GM21825 (cell line): ENCODE measurements at regions not wholly inside any gene's neighbourhood (a gene's known extent, or its start where the extent isn't known, plus 50 kb on each side); places are given as distances from the start of the nearest gene placed in this dataset.

ENCODE experiments used
- ATAC-seq: cut with Tn5 transposase; IDR thresholded peaks from one replicate; pipeline ENCODE4 v1.9.1; 2021; ENCODE audit warnings: mild to moderate bottlenecking, moderate library complexity; ENCODE audit not compliant: unreplicated experiment

DNA sequence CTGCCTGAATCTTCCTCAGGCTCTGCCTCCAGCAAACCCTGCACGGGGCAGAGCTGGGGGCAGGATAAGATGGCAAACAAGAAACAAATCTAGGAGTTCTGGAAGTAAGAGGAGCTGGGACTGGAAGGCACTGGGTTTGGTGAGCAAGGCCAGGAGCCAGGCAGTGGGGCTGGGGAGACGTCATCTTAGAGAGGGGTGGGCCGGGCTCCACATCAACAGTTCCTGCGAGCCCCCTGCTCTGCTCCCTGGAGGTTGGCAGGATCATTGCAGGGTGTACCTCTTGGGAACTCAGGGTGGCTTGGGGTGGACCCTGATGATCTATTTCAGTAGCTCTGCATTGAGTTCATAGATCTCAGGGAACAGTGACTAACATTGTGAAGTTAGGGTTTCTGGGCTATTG is 87.3 kb upstream of the PRR23E start:
- ATAC-seq, result no peak

DNA sequence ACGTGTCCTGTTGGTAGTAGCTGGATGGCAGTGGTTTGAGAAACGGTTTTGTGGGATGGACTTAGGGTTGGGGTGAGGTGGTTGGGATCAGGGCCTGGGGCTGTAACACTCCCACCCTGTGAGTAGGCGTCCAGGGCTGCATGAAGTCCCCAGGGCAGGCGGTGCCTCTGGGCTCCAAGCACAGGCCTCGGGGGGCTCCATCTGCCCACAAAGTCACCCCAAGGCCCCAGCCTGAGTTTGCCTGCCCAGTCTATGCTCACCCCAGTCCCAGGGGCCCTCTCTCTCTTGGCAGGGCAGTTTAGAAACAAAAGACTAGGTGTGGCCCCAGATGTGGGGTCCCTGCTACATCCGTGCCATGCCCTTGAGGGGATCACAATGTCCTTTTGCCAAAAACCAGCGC is 86.9 kb upstream of the PRR23E start:
- no peak for ATAC-seq

GRCh38 chr3:127106456-127106855 is 86.5 kb upstream of the PRR23E start:
- ATAC-seq, result no peak

- no peak for ATAC-seq
These were observed 85.9 kb upstream of the PRR23E start for GRCh38 chr3:127107002-127107401.

- ATAC-seq, result no peak
These were observed 85.2 kb upstream of the PRR23E start for GRCh38 chr3:127107491-127108375.

DNA sequence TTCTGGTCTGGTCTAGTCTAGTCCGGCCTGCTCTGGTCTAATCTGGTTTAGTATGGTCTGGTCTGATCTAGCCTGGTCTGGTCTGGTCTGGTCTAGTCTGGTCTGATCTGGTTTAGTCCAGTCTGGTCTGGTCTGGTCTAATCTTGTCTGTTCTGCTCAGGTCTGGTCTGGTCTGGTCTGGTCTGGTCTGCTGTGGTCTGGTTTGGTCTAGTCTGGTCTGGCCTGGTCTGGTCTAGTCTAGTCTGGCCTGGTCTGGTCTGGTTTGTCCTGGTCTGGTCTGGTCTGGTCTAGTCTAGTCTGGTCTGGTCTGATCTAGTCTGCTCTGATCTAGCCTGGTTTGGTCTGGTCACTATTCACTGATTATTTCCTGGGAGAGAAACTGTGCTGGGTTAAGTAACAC is 84.1 kb upstream of the PRR23E start:
- no peak for ATAC-seq

DNA sequence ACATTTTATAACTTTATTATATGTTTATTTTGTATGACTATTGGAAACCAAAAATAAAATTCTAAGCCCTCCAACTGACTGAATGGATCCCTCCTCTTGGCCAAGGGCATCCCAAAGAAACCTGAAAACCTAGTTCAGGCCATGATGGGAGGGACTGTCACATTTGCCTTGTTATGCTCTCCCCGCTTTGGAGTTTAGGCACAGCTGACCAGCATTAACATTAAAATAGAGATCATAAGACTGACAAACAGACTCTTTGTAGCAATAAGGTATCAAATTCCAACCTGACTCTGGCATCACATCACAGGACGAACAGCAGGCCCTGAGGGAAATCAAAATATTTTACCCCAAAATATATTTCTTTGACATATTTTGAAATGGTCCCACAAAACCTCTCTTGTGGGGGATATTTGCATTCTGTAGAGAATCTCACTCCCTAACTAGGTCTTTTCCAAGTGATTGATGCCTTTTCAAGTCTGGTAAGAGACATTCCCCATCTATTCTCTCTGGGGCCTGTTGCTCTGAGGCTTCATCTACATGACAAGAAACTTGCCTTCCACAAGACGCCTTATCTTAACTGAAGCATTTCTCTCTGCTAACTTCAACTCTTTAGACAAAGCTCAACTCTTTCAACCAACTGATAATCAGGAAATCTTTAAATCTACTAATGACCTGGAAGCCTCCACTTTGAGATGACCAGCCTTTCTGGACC is 81.8 kb upstream of the PRR23E start:
- no peak for ATAC-seq

- ATAC-seq, result no peak
These were observed 79.9 kb upstream of the PRR23E start for GRCh38 chr3:127112796-127113570.

DNA sequence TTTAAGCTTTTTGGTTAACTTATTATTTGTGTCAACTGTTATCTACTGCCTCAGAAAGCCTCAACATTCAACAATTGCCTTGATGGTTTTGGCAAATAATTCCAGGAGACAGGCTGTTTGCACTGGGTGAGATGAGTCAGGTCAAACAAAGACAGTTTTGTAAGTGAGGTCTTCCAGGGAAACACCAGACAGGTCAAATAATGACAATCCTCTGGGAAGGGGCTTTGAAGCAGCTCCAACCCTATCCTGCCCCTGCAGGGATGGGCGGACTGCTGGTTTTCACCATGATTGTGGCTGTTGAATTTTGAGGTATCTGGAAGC is 79.4 kb upstream of the PRR23E start:
- ATAC-seq, result no peak

- ATAC-seq, result no peak
These were observed 78.4 kb upstream of the PRR23E start for GRCh38 chr3:127114337-127115070.

DNA sequence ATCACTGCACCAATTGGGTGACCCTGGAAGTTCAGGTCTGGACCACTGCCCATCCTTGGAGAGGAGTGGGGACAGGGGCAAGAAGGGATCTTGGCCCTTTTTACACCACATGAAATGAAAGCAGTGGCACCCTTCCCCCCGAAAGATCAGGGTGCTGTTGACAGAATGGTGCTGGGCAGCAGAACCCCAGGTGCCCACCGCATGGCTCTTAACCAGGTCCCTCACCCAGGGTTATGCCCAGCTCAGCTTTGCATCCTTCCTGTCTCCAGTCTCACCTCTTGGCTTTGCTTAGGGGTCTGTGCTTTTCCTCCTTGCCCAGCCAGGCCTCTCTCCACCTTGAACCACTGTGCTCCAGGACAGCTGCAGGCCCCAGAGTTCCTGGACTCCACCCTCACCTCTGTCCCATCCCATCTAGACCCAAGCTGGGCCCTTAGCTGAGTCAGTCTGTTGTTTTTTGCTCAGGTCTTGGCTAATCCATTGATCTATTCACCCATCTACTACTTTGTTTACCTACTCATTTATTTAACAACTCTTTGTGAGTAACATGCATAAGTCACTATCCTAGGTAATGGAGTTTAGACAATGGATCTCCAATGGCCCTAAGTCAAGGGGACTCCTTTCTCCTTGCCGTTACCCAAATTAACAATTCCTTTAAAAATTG is 77.1 kb upstream of the PRR23E start:
- ATAC-seq, result no peak

DNA sequence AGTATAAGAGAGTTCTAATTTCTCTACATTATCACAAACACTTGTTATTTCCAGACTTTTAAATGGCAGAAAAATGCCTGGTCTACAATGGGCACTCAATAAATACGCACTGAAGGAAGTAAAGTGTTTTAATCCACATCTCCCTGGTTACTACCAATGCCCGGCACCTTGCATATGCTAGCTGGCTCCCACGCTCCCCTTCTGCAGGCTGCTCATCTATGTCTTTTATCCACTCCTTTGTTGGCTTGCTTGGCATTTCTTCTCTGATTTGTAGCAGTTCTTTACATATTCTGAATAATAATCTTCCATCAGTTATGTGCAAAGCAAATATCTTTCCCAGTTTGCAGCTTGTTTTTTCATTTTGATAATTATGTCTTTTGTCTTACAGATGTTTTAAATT is 74.6 kb upstream of the PRR23E start:
- no peak for ATAC-seq

DNA sequence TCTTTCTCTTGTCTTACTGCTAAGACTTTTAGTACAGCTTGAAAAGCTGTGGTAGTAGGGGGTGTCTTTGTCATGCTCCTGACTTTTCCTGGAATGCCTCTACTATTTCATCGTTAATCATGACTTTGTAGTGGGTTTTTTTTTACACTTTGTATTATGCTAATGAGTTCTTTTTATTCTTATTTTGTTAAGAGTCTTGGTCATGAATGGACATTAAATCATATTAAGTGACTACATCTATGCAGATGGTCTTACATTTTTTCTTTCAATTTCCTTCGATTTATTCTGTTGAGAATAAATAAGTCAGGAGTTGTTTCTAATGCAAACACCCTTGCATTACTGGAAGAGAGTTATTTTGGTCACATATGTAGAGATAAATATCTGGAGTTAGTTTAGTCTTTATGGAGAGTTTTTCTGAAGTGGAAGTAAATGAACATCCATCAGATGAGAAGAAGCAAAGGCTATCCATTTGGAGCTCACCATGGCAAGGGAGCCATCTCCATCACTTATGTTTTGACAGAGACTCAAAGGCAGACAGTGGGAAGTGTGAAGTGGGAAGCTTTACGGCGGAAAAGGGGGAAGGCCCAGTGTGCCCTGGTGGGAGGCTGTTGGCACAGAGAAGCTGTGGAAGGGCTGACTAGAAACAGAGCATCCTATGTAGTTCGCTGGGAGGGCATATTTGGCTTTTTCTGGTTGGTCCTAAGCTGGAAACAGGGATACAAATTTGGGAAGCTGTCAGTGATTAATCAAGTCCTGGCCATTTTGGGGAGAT is 73.1 kb upstream of the PRR23E start:
- ATAC-seq, result no peak

DNA sequence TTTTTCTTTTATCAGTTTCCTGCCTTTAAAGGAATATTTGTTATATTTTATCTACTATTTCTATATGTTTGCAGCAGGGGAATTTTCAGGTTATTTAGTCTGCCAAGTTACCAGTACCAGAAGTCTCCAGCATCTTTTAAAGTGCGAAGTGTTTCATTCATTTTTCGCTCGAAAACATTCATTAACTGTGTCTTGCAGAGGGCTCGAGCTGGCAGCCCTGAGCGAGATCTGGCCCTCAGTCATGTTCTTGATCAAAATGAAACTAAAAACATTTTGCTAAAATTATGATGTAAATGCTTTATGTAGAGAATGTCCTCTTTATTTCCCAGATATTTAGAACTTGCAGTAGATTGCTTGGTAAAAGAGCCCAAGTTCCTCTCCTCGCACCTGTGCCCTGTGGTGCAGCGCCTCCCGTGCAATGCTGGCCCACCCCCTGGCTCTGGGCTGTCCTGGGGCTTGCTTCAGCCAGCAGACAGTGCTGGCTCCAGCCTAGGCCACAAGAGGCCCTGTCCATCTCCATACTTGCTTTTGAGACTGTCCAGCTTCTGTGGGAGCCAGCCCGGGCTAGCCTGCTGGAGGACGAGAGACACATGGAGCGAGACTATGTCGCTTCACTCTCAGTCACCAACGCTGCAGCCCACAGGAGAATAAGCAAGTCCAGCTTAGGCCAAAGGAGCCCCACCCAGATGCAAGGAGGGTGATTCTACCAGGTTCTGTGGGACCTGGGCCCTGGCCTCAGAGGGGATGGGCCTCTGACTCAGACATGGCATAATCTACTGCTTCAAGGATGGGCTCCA is 71.9 kb upstream of the PRR23E start:
- ATAC-seq, result no peak

- ATAC-seq, result no peak
These were observed 71.0 kb upstream of the PRR23E start for GRCh38 chr3:127121885-127122284.

- ATAC-seq, result no peak
These were observed 69.4 kb upstream of the PRR23E start for GRCh38 chr3:127123533-127123932.

GRCh38 chr3:127124120-127124519 is 68.8 kb upstream of the PRR23E start:
- ATAC-seq, result no peak

- no peak for ATAC-seq
These were observed 61.3 kb upstream of the PRR23E start for GRCh38 chr3:127131424-127132170.
